SK-N-SH (cell line): ENCODE measurements at regions not wholly inside any gene's neighbourhood (a gene's known extent, or its start where the extent isn't known, plus 50 kb on each side); places are given as distances from the start of the nearest gene placed in this dataset.

ENCODE experiments used
- CTCF ChIA-PET: fragments of 300-600, 350-600 bp; formaldehyde crosslinking; extraction: SDS; loops from one replicate; lab custom pipeline; 2021; lab: Yijun Ruan, JAX
- POLR2A ChIA-PET: fragments of 350-600 bp; sonication (Branson Sonifier 250); formaldehyde crosslinking; extraction: SDS; loops from one replicate; lab custom pipeline; 2020; ENCODE audit warnings: antibody characterized with exemption, inconsistent platforms; lab: Yijun Ruan, JAX
- DNase-seq: peaks from one replicate; pipeline ENCODE4 v3.0.0; 2012
- H2AFZ ChIP-seq: fragments of 200-600 bp; sonication (generic); 2 replicates; pipeline ENCODE4 v1.8.1; 2016; ENCODE audit warnings: antibody characterized with exemption, mild to moderate bottlenecking, low read depth
- H3F3A ChIP-seq: fragments of 200-600 bp; sonication (generic); replicated peaks from 2 replicates; pipeline ENCODE3; 2016; ENCODE audit warnings: antibody characterized with exemption, mild to moderate bottlenecking; ENCODE audit not compliant: insufficient read depth
- H3K27ac ChIP-seq, 2 experiments: fragments of 200-500 bp in 1 of 2; fragments of 200-600 bp in 1 of 2; sonication (Bioruptor generic) in 1 of 2; sonication (generic), shearing (Covaris generic) in 1 of 2; 2 replicates each; pipeline versions ENCODE4 v1.5.1 to v1.6.1; 2014 to 2016; ENCODE audit warnings: low read depth in 2 of 2, inconsistent platforms in 1 of 2, low read length in 1 of 2, mild to moderate bottlenecking in 1 of 2, mixed read lengths in 1 of 2
- H3K27me3 ChIP-seq: fragments of 200-600 bp; sonication (generic), shearing (Covaris generic); 2 replicates; pipeline ENCODE4 v1.6.1; 2016; ENCODE audit warnings: mixed run types; ENCODE audit not compliant: insufficient read depth
- H3K36me3 ChIP-seq, 2 experiments: fragments of 200-500 bp in 1 of 2; fragments of 200-600 bp in 1 of 2; sonication (Bioruptor generic) in 1 of 2; sonication (generic) in 1 of 2; replicated peaks in 1 of 2; 2 replicates each; pipeline versions ENCODE3 to v1.5.1; 2014 to 2016; ENCODE audit warnings: low read length in 1 of 2, mild to moderate bottlenecking in 1 of 2; ENCODE audit not compliant: insufficient read depth in 2 of 2, control insufficient read depth in 1 of 2
- H3K4me1 ChIP-seq, 2 experiments: fragments of 200-500 bp in 1 of 2; fragments of 200-600 bp in 1 of 2; sonication (Bioruptor generic) in 1 of 2; sonication (generic), shearing (Covaris generic) in 1 of 2; 2 replicates each; pipeline versions ENCODE4 v1.5.1 to v1.6.1; 2014 to 2016; ENCODE audit warnings: low read depth in 1 of 2, low read length in 1 of 2, mixed run types in 1 of 2; ENCODE audit not compliant: insufficient read depth in 2 of 2, control insufficient read depth in 1 of 2
- H3K4me2 ChIP-seq: fragments of 200-600 bp; sonication (generic), shearing (Covaris generic); 2 replicates; pipeline ENCODE4 v1.6.1; 2017; ENCODE audit warnings: mixed run types
- H3K4me3 ChIP-seq, 2 experiments: fragments of 200-500 bp in 1 of 2; fragments of 200-600 bp in 1 of 2; sonication (Bioruptor generic) in 1 of 2; sonication (generic), shearing (Covaris generic) in 1 of 2; 2 replicates each; pipeline versions ENCODE4 v1.5.1 to v1.8.1; 2014 to 2016; ENCODE audit warnings: low read depth in 2 of 2, inconsistent platforms in 1 of 2, low read length in 1 of 2, mild to moderate bottlenecking in 1 of 2, mixed read lengths in 1 of 2, moderate library complexity in 1 of 2
- H3K79me2 ChIP-seq: fragments of 200-600 bp; sonication (generic); 2 replicates; pipeline ENCODE4 v1.8.1; 2017; ENCODE audit warnings: mild to moderate bottlenecking; ENCODE audit not compliant: insufficient read depth
- H3K9ac ChIP-seq: fragments of 200-600 bp; sonication (generic); 2 replicates; pipeline ENCODE4 v1.6.1; 2017; ENCODE audit warnings: mixed run types
- H3K9me2 ChIP-seq: fragments of 200-600 bp; sonication (generic); 2 replicates; pipeline ENCODE4 v1.6.1; 2017; ENCODE audit warnings: mixed run types
- H3K9me3 ChIP-seq: fragments of 200-600 bp; sonication (generic); 2 replicates; pipeline ENCODE4 v1.6.1; 2017; ENCODE audit warnings: mixed run types, mild to moderate bottlenecking, moderate library complexity
- H4K20me1 ChIP-seq: fragments of 200-600 bp; sonication (generic); 2 replicates; pipeline ENCODE4 v1.6.1; 2017; ENCODE audit warnings: mild to moderate bottlenecking, mixed run types; ENCODE audit not compliant: insufficient read depth
- CHD2 ChIP-seq: fragments of 150-350 bp; IDR thresholded peaks from 2 replicates; pipeline ENCODE4 v1.6.1; 2018; ENCODE audit warnings: low read length; ENCODE audit not compliant: partially characterized antibody
- ELF1 ChIP-seq: IDR thresholded peaks from 2 replicates; pipeline ENCODE4 v1.4.0; 2012
- EP300 ChIP-seq, 2 experiments: IDR thresholded peaks; 2 replicates each; pipeline versions ENCODE4 v1.4.0 to v1.6.1; 2012; ENCODE audit warnings: borderline replicate concordance in 1 of 2, low read depth in 1 of 2, low read length in 1 of 2
- EZH2phosphoT487 ChIP-seq: fragments of 200-600 bp; sonication (generic); IDR thresholded peaks from 2 replicates; pipeline ENCODE4 v1.6.1; 2017; ENCODE audit warnings: low read depth, mixed run types, mild to moderate bottlenecking, antibody characterized with exemption, moderate library complexity, borderline replicate concordance
- FOSL2 ChIP-seq: IDR thresholded peaks from 2 replicates; pipeline ENCODE4 v1.4.0; 2012; ENCODE audit warnings: low read depth, mild to moderate bottlenecking, moderate library complexity, borderline replicate concordance
- FOXJ3 ChIP-seq: sonication (generic); formaldehyde crosslinking; IDR thresholded peaks from 2 replicates; pipeline ENCODE4 v1.5.1; 2020; ENCODE audit warnings: mild to moderate bottlenecking, missing genetic modification reagents
- FOXM1 ChIP-seq: IDR thresholded peaks from 2 replicates; pipeline ENCODE4 v1.4.0; 2012; ENCODE audit warnings: low read depth, mild to moderate bottlenecking
- GABPA ChIP-seq: IDR thresholded peaks from 2 replicates; pipeline ENCODE4 v1.4.0; 2012; ENCODE audit warnings: low read depth, mild to moderate bottlenecking
- GATA2 ChIP-seq: sonication (generic); formaldehyde crosslinking; IDR thresholded peaks from 2 replicates; pipeline ENCODE4 v1.5.0; 2020; ENCODE audit warnings: mild to moderate bottlenecking, missing genetic modification reagents
- JUND ChIP-seq: IDR thresholded peaks from 2 replicates; pipeline ENCODE4 v1.4.0; 2012
- MEF2A ChIP-seq: IDR thresholded peaks from 2 replicates; pipeline ENCODE4 v1.4.0; 2012; ENCODE audit warnings: low read depth, borderline replicate concordance
- MXI1 ChIP-seq: IDR thresholded peaks from 2 replicates; pipeline ENCODE4 v1.6.1; 2012; ENCODE audit warnings: mild to moderate bottlenecking, low read depth, low read length, improper control_type of control experiment
- NFIC ChIP-seq: IDR thresholded peaks from 2 replicates; pipeline ENCODE4 v1.4.0; 2012; ENCODE audit warnings: borderline replicate concordance
- NRF1 ChIP-seq: IDR thresholded peaks from 2 replicates; pipeline ENCODE4 v1.6.1; 2012; ENCODE audit warnings: low read depth, mild to moderate bottlenecking, low read length
- POLR2AphosphoS5 ChIP-seq: IDR thresholded peaks from 2 replicates; pipeline ENCODE4 v1.6.1; 2012; ENCODE audit warnings: low read depth, low read length
- RAD21 ChIP-seq: IDR thresholded peaks from 2 replicates; pipeline ENCODE4 v1.6.1; 2012; ENCODE audit warnings: mild to moderate bottlenecking, low read length
- RCOR1 ChIP-seq: fragments of 150-350 bp; IDR thresholded peaks from 2 replicates; pipeline ENCODE4 v1.6.1; 2017; ENCODE audit warnings: antibody characterized with exemption, low read length
- RFX5 ChIP-seq: IDR thresholded peaks from 2 replicates; pipeline ENCODE4 v1.6.1; 2012; ENCODE audit warnings: mild to moderate bottlenecking, improper control_type of control experiment, low read length
- RXRA ChIP-seq: IDR thresholded peaks from 2 replicates; pipeline ENCODE4 v1.4.0; 2012; ENCODE audit warnings: low read depth, mild to moderate bottlenecking, borderline replicate concordance
- SIN3A ChIP-seq: IDR thresholded peaks from 2 replicates; pipeline ENCODE4 v1.6.1; 2012; ENCODE audit warnings: low read depth, mild to moderate bottlenecking, low read length, moderate library complexity, borderline replicate concordance
- SMC3 ChIP-seq: IDR thresholded peaks from 2 replicates; pipeline ENCODE4 v1.6.1; 2012; ENCODE audit warnings: low read depth, low read length, improper control_type of control experiment
- TAF1 ChIP-seq: IDR thresholded peaks from 2 replicates; pipeline ENCODE4 v1.6.1; 2012; ENCODE audit warnings: low read depth, mild to moderate bottlenecking, low read length, moderate library complexity, borderline replicate concordance
- TCF12 ChIP-seq: IDR thresholded peaks from 2 replicates; pipeline ENCODE4 v1.4.0; 2012
- TEAD4 ChIP-seq: IDR thresholded peaks from 2 replicates; pipeline ENCODE4 v1.4.0; 2012; ENCODE audit warnings: mild to moderate bottlenecking, borderline replicate concordance; ENCODE audit not compliant: insufficient read depth
- YY1 ChIP-seq: IDR thresholded peaks from 2 replicates; pipeline ENCODE4 v1.4.0; 2012; ENCODE audit warnings: low read depth, mild to moderate bottlenecking
- WGBS: methylation state at CpG from one replicate; pipeline ENCODE4 v1.1.6; 2017; ENCODE audit warnings: low lambda C conversion rate; 5-methylcytosine and 5-hydroxymethylcytosine counted together
- TF ChIP-seq, protein P1 (sequence below): fragments of 150-350 bp; IDR thresholded peaks from 2 replicates; pipeline ENCODE4 v1.6.1; 2016; ENCODE audit warnings: mild to moderate bottlenecking, low read depth, low read length
- TF ChIP-seq, protein P2 (sequence below): fragments of 200-600 bp; sonication (generic); IDR thresholded peaks from 2 replicates; pipeline ENCODE4 v1.6.1; 2017; ENCODE audit warnings: antibody characterized with exemption, mild to moderate bottlenecking, moderate library complexity
- TF ChIP-seq, protein P3 (sequence below): IDR thresholded peaks from 2 replicates; pipeline ENCODE4 v1.4.0; 2012; ENCODE audit warnings: low read depth, borderline replicate concordance
- TF ChIP-seq, protein P4 (sequence below): IDR thresholded peaks from 2 replicates; pipeline ENCODE4 v1.4.0; 2012; ENCODE audit warnings: low read depth, borderline replicate concordance
- TF ChIP-seq, protein P5 (sequence below): fragments of 150-350 bp; IDR thresholded peaks from 2 replicates; pipeline ENCODE4 v1.6.1; 2017; ENCODE audit warnings: antibody characterized with exemption, low read length, low read depth, borderline replicate concordance

DNA sequence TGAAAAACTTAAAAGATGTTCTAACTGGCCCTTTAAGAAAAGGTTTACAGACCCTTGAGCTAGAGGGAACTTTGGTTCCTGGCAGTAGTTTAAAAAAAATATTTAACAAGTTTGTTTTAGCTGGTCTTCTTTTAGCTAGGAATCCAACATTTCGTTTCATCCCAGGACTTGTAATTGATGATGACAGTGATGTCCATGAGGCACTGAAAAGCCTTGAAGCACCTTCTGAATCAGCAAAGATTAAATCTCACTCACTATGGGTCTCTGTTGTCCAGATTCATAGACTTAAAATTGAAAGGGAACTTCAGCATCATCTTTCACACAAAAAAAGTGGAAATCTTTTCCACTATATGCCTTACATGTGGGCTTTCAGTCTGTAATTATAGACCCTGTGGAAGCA is 102.9 kb upstream of the ETAA1 start:
- Histone ChIP-seq H3K27me3 (no peaks in the 10 kb centered on the region), H4K20me1 (no peaks in the 10 kb centered on the region), H3K4me3 (no peak overlapping the region), H3K36me3 (no peaks in the 10 kb centered on the region), H3F3A (peaks cover 35% of the 10 kb centered on the region), H3K9ac (no peak overlapping the region), H3K79me2 (no peaks in the 10 kb centered on the region), H2AFZ (peak overlapping the region; percentile 63; the same call in 1 of the 2 replicates), H3K27ac (peak overlapping the region in 1 of 2 experiments; percentile 45; a peak in 2 of 4 replicates), H3K9me2 (no peaks in the 10 kb centered on the region), H3K4me1 (peaks cover 0 to 6% of the 10 kb centered on the region in 2 experiments; a peak in 1 of 4 replicates), H3K9me3 (no peaks in the 10 kb centered on the region), H3K4me2 (no peak overlapping the region)
- CTCF ChIA-PET, result interaction anchor here (0.6 kb wide), 1 partner anchor 452 kb away, joined by 3 read pairs; no protein-coding TSS in a partner anchor
- no peak for DNase-seq
- POLR2A ChIA-PET, result no interaction called here
- 16% methylated on average over 1 of the region's 1 CpG for WGBS
- no peak for TF ChIP-seq NRF1
- no peak for TF ChIP-seq MXI1
- TF ChIP-seq RAD21, result no peak
- TF ChIP-seq FOSL2, result peak; percentile 21; the same call in 1 of the 2 replicates
- TF ChIP-seq, protein P1, sequence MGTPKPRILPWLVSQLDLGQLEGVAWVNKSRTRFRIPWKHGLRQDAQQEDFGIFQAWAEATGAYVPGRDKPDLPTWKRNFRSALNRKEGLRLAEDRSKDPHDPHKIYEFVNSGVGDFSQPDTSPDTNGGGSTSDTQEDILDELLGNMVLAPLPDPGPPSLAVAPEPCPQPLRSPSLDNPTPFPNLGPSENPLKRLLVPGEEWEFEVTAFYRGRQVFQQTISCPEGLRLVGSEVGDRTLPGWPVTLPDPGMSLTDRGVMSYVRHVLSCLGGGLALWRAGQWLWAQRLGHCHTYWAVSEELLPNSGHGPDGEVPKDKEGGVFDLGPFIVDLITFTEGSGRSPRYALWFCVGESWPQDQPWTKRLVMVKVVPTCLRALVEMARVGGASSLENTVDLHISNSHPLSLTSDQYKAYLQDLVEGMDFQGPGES, result no peak
- no peak for TF ChIP-seq GATA2
- no peak for TF ChIP-seq TEAD4
- TF ChIP-seq CHD2, result no peak
- TF ChIP-seq, protein P2, sequence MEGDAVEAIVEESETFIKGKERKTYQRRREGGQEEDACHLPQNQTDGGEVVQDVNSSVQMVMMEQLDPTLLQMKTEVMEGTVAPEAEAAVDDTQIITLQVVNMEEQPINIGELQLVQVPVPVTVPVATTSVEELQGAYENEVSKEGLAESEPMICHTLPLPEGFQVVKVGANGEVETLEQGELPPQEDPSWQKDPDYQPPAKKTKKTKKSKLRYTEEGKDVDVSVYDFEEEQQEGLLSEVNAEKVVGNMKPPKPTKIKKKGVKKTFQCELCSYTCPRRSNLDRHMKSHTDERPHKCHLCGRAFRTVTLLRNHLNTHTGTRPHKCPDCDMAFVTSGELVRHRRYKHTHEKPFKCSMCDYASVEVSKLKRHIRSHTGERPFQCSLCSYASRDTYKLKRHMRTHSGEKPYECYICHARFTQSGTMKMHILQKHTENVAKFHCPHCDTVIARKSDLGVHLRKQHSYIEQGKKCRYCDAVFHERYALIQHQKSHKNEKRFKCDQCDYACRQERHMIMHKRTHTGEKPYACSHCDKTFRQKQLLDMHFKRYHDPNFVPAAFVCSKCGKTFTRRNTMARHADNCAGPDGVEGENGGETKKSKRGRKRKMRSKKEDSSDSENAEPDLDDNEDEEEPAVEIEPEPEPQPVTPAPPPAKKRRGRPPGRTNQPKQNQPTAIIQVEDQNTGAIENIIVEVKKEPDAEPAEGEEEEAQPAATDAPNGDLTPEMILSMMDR, result no peak
- no peak for TF ChIP-seq RFX5
- no peak for TF ChIP-seq RCOR1
- no peak for TF ChIP-seq FOXJ3 (CRISPR knock-in tag)
- TF ChIP-seq JUND, result peak; percentile 39
- TF ChIP-seq, protein P3, sequence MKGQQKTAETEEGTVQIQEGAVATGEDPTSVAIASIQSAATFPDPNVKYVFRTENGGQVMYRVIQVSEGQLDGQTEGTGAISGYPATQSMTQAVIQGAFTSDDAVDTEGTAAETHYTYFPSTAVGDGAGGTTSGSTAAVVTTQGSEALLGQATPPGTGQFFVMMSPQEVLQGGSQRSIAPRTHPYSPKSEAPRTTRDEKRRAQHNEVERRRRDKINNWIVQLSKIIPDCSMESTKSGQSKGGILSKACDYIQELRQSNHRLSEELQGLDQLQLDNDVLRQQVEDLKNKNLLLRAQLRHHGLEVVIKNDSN, result no peak
- TF ChIP-seq TAF1, result no peak
- TF ChIP-seq, protein P4, sequence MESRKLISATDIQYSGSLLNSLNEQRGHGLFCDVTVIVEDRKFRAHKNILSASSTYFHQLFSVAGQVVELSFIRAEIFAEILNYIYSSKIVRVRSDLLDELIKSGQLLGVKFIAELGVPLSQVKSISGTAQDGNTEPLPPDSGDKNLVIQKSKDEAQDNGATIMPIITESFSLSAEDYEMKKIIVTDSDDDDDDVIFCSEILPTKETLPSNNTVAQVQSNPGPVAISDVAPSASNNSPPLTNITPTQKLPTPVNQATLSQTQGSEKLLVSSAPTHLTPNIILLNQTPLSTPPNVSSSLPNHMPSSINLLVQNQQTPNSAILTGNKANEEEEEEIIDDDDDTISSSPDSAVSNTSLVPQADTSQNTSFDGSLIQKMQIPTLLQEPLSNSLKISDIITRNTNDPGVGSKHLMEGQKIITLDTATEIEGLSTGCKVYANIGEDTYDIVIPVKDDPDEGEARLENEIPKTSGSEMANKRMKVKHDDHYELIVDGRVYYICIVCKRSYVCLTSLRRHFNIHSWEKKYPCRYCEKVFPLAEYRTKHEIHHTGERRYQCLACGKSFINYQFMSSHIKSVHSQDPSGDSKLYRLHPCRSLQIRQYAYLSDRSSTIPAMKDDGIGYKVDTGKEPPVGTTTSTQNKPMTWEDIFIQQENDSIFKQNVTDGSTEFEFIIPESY, result no peak
- no peak for TF ChIP-seq ELF1
- TF ChIP-seq, protein P5, sequence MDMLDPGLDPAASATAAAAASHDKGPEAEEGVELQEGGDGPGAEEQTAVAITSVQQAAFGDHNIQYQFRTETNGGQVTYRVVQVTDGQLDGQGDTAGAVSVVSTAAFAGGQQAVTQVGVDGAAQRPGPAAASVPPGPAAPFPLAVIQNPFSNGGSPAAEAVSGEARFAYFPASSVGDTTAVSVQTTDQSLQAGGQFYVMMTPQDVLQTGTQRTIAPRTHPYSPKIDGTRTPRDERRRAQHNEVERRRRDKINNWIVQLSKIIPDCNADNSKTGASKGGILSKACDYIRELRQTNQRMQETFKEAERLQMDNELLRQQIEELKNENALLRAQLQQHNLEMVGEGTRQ, result no peak
- TF ChIP-seq SMC3, result no peak
- TF ChIP-seq EZH2phosphoT487, result no peak
- no peak for TF ChIP-seq RXRA
- no peak for TF ChIP-seq YY1
- TF ChIP-seq EP300 (IDR thresholded peaks at IDR 0.05; ENCODE audit: borderline replicate concordance in 1 of 2, low read depth in 1 of 2, low read length in 1 of 2), result peak in 1 of 2 experiments; percentile 51; a peak in 1 of 4 replicates
- no peak for TF ChIP-seq FOXM1
- TF ChIP-seq GABPA, result no peak
- TF ChIP-seq MEF2A, result no peak
- peak; percentile 33; the same call in 1 of the 2 replicates for TF ChIP-seq NFIC
- peak; percentile 61 for TF ChIP-seq TCF12
- no peak for TF ChIP-seq POLR2AphosphoS5
- no peak for TF ChIP-seq SIN3A
